NCI-H2227 (cell line): ENCODE measurements at regions not wholly inside any gene's neighbourhood (a gene's known extent, or its start where the extent isn't known, plus 50 kb on each side); places are given as distances from the start of the nearest gene placed in this dataset.
A peak's percentile ranks its signal among the peaks of the same experiment; 100 is the strongest.

Experiments
- DNase-seq: peaks from one replicate; lab custom pipeline; 2025; ENCODE audit not compliant: unreplicated experiment; lab: John Stamatoyannopoulos, UW

DNA sequence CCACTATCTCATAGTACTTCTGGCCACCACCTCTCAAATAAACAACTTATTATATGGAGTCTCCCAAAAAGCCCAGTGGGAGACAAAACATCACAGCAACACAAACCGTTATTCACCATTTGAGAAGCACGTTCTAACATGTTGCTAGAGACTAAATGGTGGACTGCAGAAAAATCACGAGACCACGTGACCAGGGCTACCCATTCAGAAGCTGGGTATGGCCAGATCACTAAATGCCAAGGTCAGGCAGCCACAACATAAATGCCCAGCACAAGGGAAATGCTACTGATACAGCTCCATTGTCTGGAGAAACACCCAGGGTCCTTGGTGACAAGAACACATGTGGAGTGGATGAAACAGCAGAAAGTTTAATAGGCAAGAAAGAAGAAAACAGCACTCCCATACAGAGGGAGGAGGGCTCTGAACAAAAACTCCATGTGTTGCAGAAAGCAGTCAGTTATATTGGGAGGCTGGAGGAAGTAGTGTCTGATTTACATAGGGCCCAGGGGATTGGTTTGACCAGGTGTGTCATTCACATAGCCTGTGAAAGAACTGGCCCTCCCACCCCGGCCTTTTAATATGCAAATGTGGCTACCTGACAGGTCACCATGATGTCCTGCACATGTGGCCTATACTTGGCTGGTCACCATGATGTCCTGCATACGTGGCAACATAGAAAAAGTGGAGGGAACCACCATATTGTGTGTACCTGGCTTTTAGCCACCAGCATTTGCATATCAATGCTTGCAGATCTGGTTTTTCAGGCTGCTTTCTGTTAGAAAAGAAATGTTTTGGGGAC, 97.2 kb downstream of the TRIM36 start:
- DNase-seq: no peak

- no peak for DNase-seq
Measured at GRCh38 chr5:115070737-115071136, 99.0 kb downstream of the TRIM36 start.

DNA sequence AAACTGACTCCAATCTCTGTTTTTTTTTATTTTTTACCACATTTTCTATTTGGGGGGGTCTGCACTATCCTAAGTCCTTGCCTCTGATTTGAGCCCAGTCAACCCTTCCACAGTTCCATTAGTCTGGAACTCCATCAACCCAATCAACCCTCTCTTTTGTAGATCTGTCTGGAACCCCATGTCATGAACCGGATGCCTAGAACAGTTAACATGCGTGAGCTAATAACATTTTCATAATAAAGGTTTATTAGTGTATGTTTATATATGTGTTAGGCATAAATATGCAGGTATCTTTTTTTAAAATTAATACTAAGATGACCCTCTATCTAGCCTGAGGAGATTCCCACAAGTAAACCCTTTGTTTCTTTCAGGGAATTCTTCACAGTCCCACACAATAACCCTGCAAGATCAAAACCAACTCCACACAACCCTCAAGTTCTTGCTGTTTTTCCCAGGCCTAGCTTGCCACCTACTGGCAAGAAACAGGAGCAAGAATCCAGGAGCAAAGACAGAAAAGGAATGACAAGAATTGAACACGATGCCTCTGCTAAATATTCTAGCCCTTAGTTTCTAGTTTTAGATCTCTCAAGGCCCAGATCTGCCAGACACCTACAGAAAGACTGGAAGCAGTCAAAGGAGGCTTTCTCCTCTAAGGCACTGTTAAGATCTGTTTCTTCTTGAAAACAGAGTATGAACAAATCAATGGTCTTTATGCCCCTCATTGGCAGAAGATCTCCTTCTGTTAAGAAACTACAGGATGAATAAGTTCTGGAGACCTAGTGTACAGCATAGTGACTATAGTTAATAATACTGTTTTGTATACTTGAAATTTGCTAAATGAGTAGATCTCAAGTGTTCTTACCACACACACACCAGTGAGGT, 100.4 kb downstream of the TRIM36 start:
- DNase-seq: peak; percentile 43

GRCh38 chr5:115068239-115069086, 101.2 kb downstream of the TRIM36 start:
- peak; percentile 75 for DNase-seq

DNA sequence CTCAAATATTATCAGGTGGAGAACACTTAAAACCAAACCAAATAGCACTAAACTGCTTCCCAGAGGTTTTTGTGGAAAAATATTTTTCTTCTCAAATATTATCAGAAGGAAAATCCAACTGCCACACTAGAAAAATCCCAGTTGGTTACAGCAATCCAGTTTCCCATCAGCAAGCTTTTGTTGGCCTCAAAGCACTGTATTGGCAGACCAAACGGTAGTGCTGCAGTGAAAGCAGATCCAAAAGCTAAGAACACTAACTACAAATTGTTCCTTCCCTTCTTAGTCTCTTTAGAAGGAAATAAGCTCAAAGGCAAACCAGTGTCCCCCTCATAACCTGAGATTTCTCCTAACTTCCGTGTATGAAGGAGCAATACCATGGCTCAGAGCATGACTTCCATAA, 105.3 kb downstream of the TRIM36 start:
- no peak for DNase-seq

- DNase-seq: no peak
Measured at GRCh38 chr5:115054387-115054951, 115.2 kb downstream of the TRIM36 start.

GRCh38 chr5:115052948-115053347, 116.8 kb downstream of the TRIM36 start:
- no peak for DNase-seq

DNA sequence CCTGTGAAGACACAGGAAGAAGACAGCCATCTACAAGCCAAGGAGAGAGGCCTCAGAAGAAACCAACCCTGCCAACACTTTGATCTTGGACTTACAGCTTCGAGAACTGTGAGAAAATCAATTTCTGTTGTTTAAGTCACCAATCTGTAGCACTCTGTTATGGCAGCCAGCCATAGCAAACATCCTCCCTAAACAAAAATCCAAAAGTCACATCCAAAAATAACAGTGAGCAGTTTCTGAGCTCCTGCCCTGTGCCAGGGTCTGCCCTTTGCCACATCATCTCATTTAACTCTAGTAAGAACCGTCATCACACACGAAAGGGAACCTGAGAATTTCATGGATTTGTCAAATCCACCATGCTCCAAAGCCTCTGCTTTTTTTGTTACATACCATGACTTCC, 118.8 kb downstream of the TRIM36 start:
- DNase-seq: no peak

- no peak for DNase-seq
Measured at GRCh38 chr5:115033861-115034260, 135.8 kb downstream of the TRIM36 start.

GRCh38 chr5:115028557-115028956, 141.2 kb downstream of the TRIM36 start:
- DNase-seq: no peak

- no peak for DNase-seq
Measured at GRCh38 chr5:115024922-115025321, 144.8 kb downstream of the TRIM36 start.

DNA sequence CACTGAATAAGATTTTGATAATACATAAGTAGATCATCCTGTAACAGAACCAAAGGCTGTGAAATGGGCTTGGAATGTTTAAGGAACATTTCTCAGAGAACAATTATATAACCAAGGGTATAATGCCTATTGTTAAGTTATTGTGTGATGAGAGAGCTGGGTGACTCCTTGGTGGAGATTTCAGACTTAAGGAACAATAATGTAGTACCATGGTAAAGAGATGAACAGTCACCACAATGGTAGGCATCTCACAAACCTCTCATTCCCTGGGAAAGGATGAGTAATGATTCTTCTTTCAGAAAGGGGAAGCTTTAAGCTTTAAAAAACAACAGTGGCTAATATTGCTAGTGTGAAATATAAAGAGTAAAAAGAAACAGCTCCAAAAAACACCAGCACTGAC, 147.4 kb downstream of the TRIM36 start:
- DNase-seq: no peak

GRCh38 chr5:115016646-115017045, 153.1 kb downstream of the TRIM36 start:
- no peak for DNase-seq

GRCh38 chr5:114999176-114999575, 170.5 kb downstream of the TRIM36 start:
- no peak for DNase-seq

DNA sequence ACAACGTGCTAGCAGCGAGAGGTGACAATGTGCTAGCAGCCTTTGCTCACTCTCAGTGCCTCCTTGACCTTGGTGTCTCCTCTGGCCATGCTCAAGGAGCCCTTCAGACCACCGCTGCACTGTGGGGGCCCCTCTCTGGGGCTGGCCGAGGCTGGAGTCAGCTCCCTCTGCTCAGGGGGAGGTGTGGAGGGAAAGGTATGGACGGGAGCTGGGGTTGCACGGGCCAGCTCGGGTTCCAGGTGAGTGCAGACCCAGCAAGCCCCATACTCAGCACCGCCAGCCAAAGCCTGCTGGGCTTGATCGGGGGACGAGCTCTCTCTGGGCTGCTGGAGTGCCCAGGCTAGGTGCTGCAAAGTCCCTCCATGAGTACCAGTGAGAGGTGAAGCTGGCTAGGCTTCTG, 180.2 kb downstream of the TRIM36 start:
- DNase-seq: no peak

DNA sequence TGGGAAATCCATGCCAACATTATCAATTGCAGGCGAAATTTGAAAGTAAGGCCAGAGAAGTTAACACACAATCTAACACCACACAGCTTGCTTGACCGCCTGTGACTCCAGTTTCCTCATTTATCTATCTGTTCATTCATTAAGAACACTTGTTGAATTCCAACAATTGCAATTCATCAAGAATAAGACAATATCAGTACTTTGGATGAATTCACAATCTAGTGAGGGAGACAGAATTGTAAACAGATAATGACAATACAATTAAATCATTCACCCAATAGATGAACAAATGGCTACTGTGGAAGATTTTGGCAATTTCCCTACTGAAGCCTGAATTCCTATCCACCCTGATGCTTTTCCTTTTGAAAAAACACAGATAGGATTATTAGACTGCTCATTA, 181.6 kb downstream of the TRIM36 start:
- no peak for DNase-seq

- DNase-seq: no peak
Measured at GRCh38 chr5:114984796-114985195, 184.9 kb downstream of the TRIM36 start.

DNA sequence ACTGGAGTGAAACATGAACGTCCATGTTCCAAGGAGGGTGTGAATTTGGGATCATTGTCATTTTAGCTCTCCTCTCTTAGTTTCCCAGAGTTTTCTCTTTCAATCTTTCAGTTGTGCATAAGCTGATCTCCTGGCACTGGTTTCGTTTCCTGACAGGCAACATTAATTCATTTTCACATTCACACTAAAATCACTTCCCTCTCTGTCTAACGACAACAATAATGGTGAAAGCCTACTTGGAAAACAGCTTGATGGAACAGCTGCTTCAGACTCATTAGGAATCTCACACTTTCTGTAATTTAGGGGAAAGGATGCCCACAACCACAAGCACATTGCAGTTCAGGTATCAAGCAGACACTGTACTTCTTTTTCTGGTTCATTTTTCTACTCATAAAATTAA, 188.6 kb downstream of the TRIM36 start:
- DNase-seq: no peak

DNA sequence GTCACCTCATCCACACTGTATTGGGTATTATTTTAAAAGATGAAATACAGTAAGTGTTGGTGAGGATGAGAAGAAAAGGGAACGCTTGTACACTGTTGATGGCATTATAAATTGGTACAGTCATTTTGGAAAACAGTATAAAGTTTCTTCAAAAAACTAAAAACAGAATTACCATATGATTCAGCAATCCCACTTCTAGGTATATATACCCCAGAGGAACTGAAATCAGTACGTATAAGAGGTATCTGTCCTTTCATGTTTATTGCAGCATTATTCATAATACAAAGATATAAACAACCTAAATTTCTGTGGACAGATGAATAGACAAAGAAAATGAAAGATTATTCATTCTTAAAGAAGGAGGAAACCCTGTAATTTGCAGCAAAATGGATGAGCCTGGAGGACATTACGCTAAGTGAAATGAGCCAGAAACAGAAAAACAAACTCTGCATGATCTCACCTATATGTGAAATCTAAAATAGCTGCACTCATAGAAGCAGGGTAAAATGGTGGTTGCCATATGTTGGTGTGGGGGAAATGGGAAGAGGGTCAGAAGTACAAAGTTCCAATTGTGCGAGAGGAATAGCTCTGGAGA, 191.6 kb downstream of the TRIM36 start:
- no peak for DNase-seq

DNA sequence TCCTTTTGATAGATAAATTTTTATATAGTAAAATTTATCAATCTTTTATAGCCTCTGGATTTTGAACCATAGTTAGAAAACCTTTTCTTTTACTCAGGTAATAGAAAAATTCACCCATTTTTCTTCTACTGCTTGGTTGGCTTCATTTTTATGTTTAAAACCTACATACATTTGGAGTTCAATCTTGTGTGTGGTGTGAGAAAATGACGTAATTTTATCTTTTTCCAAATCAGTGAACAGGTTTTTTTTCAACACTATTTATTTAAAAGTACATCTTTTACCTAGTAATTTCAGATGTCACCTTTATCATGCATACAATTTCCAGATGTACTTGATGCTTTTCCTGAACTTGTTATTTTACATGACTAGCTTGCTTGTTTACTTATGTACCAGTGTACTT, 200.2 kb downstream of the TRIM36 start:
- no peak for DNase-seq

DNA sequence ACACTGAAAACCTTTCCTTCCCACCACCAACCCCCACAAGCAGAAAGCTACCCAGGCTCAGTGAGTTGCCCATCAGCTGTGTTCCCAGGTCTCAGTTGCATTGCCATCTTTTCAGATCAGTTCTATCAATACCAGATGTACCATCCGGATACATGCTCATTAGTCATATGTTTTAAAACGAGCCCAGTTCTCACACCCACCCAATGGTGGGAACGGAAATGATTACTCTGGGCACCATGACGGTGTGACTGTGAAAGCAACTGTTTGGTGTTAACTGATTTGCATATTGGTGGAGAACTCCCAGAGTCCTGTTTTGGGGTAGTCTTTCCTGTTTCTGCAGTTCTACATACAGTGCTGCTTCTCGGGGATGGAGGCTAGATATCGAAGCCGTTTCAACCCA, 212.3 kb downstream of the TRIM36 start:
- DNase-seq: no peak
